HG02884 (cell line): ENCODE measurements at regions not wholly inside any gene's neighbourhood (a gene's known extent, or its start where the extent isn't known, plus 50 kb on each side); places are given as distances from the start of the nearest gene placed in this dataset.
"Not testable (repeated sequence)": the region's sequence is repeated elsewhere in the genome, so short reads cannot be mapped to it uniquely, and the experiment has no call there.

Experiments used
- ATAC-seq: cut with Tn5 transposase; IDR thresholded peaks from one replicate; pipeline ENCODE4 v1.9.1; 2021; ENCODE audit warnings: mild to moderate bottlenecking, moderate library complexity; ENCODE audit not compliant: unreplicated experiment

DNA sequence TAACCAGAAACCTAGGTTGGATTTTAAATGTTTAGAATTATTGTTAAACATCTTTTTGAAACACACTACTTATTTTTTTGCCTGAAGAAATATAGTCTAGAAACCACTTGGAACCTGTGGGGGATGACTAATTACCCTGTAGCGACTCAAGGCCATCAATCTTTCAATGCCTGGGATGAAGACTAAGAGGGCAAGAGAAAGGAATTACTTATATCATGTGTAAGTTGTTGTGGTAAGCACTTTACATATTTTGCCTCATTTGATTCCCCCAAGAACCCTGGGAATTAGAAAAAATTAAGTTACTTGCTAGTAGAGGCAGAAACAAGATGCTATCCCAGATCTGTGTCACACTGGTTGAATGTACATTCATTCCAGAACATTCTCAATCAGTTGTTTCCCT, 170.9 kb upstream of the GRIA3 start:
- ATAC-seq = no peak

DNA sequence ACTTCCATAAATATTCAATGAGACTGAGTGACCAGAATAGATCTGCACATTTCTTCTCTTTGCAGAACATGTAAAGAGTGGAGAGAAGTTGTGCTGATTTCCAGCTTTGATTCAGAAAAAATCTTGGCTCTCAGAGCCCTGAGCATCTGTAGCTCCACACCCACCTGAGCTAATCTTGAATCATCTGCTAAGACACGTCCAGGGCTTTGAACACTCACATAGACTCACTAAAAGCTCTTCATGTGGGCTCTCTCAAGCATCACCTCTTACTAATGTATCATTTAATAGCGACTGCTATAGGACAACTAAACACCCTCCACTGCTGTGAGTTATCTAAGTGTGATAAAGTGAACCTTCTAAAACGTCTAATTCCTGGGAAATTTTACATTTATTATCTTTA, 147.7 kb upstream of the GRIA3 start:
- no peak for ATAC-seq

DNA sequence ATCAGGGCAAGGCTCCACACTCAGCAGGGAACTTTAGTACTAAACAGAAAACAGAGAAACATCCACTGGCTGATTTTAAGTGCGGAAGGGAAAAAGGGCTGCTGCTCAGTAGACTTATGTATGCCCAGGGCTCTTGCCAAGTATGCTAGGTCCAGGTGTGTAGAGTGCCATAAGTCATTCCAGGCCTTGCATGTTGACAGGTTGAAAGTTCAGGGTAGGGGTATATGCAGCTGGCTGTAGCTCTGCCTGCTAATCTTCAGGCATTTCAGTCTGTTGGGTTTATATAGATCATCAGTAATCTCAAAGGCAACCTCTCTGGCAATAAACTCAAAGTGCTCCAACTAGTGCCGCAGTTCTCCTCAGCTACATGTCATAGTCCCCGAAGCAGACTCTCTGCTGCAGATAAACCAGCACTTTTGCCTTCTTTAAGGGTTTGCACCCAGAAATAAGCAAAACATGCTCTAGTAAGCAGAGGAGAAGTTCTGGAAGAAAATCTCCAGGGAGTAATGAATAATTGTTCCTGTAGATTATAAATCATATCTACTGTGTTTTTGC, 134.9 kb upstream of the GRIA3 start:
- no peak for ATAC-seq

DNA sequence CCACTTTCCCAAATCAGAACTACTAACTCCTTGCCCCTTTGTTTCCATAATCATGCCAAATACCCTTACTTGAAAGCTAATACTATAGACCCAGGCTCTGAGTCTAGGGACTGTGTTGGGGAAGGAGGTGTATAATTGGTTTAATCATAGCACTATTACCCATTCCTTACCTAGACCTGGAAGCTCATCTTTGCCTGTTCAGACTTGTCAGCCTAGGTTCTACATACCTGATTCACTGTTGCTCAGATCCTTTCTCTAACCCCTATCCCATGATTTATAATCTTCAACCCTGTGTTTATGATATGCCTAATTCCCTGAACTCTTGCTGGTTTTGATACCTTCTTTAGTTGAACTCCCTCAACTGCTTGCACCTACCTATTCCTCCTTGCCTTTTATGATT, 123.1 kb upstream of the GRIA3 start:
- ATAC-seq = no peak

DNA sequence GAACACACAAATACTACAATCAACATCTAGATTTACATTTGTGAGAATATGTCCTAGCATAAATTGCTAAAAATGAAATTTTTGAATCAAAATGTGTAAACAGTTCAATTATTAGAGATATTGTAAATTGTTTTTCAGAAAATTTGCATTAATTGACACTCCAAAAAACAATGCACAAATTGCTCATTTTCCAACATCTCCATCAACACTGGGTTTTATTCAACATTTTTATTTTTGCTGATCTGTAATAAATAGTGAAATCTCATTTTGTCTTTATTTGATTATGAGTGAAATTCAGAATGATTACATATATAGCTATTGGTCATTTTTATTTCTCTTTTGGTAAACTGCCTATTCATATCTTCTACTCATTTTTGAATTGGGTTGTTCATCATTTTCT, 120.0 kb upstream of the GRIA3 start:
- ATAC-seq = no peak

DNA sequence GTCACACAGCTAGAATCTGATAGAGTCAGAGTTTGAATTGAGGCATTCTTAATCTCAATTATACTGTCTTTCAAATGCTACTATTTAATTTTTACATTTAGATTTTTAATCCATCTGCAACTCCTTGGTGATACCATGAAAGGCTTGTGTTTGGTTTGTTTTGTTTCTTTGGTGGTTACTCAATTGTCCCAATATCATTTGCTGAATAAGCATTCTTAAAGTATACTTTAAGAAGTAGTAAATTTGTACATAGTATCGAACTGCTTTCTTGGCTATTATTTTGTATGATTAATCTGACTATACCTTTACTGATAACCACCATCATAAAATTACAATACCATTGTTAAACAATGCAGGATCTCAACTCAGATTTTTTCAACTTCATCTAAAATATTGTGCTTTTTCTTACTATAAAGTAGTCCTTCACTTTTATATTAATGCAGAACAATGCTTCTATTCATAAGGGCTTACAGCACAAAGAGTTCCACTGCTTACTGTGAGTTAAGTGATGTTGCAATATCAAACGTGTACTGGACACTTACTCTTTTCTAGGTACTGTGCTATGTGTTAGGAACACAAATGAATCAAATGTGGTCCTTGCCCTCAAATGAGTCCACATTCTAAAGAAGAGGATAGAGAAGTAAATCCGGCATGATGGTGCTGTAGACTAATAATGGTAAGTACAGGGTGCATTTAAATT, 111.2 kb upstream of the GRIA3 start:
- ATAC-seq = no peak

DNA sequence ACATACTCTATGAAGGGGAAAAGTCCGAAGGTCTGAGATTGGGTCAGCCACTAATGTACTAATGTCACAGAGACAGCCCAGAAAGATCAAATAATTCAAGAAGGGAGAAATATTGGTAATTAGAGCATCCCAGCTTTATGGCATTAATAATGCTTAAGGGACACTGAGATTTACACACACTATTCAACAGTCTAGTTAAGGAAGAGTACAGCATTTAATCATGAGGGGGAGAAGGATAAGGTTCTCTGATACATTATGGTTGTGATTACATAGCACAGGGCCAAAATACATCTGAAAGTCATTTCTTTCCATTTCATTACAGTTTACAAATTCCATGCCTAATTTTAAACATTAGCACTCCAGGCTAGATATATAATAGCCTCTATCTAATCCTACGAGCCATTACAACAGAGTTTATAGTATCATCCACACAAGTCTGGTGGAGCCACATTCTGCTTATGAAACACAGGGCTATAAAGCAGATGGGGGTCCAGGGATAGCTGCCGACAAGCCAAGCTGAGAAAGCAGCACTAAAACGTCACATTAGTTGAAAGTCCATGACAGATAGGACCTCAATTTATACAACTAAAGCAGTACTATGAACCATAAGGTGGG, 108.0 kb upstream of the GRIA3 start:
- ATAC-seq = no peak

DNA sequence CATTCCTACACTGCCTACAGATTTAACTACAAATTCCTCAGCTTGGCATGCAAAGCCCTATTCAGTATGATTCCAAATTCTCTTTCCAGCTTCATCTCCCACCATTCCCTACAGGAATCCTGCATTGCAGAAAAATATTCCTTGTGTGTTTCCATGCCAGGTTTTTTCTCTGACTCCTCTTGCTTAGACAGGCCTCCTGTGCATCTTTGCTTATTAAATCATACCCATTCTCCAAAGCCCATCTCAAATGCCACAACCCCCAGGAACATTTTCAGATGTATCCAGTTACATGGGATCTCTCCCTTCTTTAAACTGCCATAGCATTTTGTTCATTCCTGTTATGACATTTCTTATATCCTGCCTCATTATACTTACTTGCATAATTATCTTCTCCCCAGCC, 106.4 kb upstream of the GRIA3 start:
- ATAC-seq = no peak

DNA sequence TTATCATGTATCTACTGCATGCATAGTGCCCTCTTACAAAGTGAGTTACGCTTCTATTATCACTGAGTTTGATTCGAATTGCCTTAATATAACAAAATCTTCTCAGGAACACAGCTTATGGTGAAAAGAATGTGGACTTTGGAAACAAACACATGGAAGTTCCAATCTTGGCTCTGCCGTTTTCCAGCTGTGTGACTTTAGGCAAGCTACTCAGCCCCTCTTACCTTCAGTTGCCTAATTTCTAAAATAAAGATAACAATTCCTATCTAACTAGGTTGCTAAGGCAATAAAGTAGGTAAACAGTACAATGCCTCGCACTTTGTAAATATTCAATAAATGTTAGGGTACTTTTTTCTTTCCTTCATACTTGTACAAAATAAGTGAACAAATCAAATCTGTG, 104.0 kb upstream of the GRIA3 start:
- ATAC-seq = no peak

DNA sequence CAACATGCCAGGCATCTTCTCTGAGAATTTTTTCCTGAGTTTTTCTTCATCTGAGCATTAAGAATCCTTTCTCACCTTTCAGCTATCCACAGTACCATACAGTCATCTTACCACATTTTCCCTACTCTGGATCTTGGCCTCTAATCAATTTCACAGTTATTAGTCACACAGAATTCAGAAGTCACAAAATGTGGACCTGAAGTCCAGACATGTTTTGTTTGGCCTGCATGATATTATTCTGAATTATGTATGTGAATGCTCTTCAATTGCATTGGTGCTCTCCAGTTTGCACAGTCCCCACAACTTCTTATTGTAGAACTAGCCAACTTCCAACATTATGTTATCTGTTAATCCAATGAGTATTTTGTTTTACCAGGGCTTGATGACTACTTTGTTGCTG, 102.3 kb upstream of the GRIA3 start:
- no peak for ATAC-seq

DNA sequence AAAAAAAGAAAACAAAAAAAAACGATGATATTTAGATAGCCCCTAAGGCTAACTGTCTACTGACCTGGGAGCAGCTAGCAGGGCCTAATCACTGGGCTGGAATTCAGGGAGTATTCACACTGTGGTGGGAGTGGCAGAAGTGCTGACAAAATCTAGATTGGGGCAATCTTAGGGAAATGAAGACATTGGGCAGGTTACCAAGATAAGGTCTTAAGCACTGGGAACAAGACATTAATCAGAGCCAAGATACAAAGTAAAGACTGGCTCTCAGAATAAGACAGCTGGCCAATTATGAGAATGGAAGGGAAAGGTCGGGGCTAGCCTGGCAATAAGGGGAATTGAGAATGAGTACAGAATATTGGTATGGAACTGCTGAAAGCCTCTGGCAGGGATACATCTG, 100.2 kb upstream of the GRIA3 start:
- ATAC-seq = no peak

DNA sequence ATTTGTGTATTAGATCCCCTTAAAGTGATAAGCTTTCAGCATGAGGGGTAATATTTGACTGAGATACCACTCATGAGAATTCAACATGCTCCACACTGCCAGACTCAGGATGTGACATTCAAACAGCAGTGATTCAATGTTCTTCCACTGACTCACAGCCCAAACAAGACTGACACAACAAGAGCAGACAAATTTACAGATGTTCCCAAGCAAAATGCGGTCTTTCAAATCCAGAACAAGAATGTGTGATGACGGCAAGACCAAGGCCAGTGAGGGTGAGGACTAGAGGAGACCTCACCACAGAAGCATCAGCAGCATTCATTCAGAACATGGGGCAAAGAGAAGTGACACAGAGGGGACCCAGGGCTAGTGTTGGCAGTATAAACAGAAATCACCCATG, 99.3 kb upstream of the GRIA3 start:
- no peak for ATAC-seq

DNA sequence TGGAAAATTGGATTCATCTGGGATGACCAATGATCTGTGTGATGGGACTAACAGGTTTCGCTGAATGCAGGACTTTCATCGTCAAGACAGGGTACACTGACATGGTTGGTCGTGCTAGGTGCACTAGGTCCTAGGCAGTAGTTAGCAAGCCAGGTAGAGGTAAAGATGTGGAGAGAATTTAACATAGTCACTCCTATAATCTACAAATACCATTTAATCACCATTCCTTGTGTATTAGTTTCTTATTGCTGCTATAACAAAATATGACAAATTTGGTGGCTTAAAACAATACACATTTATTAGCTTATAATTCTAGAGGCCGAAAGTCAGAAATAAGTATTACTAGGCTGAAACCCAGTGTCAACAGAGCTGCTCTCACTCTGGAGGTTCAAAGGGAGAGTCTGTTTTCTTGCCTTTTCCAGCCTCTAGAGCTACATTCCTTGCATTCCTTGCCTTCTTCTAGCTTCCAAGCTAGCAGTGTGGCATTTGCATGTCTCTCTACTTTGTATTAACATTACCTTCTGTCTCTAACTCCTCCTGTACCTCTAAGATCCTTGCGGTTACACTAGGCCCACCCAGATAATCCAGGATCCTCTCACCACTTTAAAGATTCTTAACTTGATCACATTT, 98.7 kb upstream of the GRIA3 start:
- ATAC-seq = no peak

DNA sequence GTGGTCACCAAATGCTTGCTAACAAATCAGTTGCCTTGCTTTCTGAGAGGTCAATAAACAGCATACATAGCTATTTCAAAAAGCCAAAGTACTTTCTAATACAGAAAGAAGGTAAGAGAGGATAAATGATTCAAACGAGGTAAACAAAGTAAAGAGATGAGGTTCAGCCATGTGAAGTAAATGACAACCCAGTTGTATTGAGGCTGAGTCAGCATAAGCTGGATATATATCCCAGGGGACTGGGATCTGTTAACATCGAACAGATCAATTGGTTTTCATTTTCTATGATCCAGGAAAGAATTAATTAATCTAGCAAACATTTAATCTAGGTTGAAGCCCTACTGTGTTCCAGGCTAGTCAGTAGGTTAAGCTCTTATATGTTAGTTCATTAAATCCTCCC, 97.3 kb upstream of the GRIA3 start:
- ATAC-seq = no peak

DNA sequence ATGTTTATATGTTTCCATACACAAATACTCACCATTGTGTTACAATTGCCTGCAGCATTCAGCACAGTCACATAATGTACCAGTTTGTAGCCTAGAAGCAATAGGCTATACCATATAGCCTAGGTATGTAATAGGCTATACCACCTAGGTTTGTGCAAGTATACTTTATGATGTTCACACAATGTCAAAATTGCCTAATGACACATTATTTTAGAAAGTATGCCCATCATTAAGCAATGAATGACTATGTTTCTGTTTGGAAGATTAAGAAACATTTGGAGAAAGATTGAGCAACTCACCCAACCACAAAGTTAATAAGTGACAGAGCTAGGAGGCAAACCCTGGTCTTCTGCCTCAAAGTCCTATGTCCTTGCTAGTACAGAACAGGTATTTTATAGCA, 96.8 kb upstream of the GRIA3 start:
- no peak for ATAC-seq

DNA sequence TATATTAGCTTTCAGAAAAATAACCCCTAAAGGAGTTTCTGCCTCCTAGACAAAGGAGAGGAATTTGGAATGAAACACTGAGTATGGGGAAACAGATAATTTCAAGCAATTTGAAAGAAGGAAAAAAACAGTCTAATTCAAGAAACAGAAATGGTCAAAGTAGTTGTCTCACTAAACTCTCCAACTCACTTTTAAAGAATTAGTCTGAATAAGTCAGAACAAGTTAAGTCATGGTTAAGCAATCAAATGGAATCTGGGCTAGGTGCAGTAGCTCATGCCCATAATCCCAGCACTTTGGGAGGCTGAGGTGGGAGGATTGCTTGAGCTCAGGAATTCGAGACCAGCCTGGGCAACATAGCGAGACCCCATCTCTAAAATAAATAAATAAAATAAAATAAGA, 95.7 kb upstream of the GRIA3 start:
- no peak for ATAC-seq

DNA sequence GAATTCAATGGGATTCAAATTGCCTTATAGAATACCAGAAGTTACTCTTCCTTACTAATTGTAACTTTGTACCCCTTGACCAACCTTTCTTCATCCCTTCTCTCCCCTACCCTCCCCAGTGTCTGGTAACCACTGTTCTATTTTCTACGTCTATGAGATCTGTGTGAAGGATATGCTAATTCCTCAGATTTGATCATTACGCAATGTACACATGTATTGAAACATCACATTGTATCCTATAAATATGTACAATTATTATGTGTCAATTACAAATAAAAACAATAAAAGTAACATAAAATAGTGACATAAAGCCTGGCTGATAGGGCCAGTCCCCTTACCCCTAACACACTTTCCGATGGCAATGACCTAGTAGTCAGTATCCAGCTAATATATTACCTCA, 95.1 kb upstream of the GRIA3 start:
- no peak for ATAC-seq

DNA sequence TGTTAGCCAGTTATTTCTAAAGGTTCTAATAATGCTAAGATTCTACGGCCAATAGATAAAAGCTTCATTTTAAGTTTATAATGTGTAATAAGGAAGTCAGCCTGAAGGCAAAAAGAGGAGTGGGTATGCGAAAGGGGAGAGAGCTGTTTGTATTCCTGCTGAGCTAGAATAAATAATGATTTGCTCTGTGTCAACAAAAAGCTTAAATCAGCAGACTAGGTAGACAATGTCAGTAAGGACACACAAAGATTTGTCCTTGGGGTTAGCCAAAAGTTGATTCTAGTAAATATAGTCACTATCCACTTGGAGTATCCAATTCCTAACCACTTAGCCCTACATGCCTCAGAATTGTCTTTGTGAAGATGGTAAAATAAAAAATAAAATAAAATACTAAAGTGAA, 90.3 kb upstream of the GRIA3 start:
- ATAC-seq = no peak

DNA sequence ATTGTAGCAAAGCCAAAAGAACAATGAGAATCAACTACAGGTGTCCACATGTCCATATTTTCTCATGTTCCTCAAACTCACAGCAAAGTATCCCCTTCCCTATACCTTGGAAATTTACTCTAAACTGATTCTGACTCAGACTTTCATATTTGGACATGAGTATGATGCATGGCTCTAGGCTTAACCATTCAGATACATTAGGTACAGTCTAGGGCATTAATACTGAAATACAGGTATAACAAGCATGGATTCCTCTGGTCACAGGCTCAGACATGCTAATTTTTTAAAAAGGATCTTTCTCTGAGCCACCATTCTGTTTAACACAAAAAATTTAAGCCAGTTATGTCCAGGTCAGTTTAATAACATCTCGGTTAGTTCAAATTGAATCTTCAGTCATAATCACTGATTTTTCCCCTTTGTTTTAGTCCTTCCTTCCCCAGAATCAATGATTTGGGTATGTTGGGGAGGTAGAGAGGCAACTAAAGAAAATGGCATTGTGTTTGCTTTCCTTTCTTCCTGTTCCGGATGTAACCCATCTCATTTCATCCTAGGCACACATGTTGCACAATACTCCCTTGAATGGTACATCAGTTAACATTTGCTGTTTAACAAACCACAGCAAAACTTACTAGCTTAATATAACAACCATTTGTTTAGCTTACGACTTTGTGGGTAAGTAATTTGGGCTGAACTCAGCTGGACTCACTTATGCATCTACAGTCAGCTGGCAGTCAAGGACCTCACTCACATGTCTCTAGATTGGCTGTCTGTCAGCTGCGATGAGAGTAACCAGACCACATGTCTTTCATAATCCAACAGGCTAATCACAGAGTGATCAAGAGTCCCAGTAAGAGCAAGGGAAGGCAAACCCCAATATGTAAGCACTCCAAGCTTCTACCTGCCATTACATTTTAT, 75.3 kb upstream of the GRIA3 start:
- ATAC-seq = no peak

DNA sequence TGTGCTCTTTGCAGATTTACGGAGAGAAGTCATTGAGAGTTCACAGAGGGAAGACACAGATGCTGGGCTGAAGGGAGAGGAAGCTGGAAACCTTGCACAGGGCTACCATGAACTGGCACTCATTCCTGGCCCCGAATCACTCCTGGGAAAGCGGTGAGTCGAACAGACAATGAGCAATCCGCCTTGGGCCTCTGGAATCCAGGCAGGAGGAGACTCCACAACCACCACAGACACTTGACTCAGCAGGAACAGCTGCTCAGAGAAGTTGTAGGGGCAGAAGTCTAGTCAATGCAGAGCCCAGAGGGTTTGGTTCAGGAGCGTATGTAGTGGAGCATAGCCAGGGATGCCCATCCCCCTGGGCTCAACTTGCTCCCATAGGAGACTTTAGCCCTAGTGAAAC, 62.8 kb upstream of the GRIA3 start:
- no peak for ATAC-seq

DNA sequence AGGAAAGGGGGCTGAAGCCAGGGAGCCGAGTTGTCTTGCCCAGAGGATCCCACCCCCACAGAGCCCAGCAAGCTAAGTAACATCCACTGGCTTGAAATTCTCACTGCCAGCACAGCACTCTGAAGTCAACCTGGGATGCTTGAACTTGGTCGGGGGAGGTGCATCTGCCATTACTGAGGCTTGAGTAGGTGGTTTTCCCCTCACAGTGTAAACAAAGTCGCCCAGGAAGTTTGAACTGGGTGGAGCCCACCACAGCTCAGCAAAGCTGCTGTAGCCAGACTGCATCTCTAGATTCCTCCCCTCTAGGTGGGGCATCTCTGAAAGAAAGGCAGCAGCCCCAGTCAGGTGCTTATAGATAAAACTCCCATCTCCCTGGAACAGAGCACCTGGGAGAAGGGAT, 54.3 kb upstream of the GRIA3 start:
- ATAC-seq = not testable (repeated sequence)
